ENCODE measurements at regions not wholly inside any gene's neighbourhood (a gene's known extent, or its start where the extent isn't known, plus 50 kb on each side); places are given as distances from the start of the nearest gene placed in this dataset.

DNA sequence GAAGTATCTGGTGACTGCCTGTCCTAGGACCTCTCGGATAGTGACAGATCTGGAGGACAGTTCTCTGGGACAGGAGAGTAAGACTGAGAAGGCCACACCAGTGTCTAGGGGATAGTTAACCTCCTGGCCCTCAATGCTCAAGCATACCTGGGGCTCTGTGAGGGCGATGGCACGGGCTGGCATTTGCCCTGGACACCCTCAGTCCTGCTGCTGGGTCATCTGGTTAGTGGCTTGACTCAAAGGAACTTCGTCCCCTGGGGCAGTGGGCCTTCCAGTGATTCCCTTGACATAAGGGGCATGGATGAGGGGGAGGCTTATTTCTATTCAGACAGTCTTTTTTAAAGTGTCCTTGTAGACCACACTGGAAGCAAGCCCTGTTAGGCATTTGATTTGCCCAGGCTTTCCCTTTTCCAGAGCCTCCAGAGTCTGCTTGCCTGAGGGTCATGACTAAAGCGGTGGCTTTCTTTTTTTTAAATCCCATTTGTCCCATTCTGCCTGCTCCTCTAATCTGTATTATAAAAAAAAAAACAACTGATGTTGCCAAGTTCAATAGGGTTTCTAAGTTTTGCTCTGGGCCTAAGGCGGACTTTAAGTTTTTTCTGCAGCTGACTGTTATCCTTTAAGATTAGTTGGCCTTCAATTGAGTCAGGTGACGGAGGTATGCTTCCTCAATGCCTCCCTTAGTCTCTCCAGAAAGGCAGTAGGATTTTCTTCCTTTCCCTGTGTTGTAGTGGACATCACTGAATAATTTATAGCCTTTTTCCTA, 2083.5 kb upstream of the C9orf72 start:
- no peak for ATAC-seq
- Histone ChIP-seq H3K36me3 (ENCODE audit: control insufficient read depth, insufficient read depth, low read length) (no peaks in the 10 kb centered on the region), H3K9me3 (ENCODE audit: control insufficient read depth, insufficient read depth, low read depth, low read length) (no peaks in the 10 kb centered on the region), H3K27me3 (ENCODE audit: control insufficient read depth, insufficient read depth, low read length) (no peaks in the 10 kb centered on the region), H3K27ac (ENCODE audit: low read length) (no peak overlapping the region), H3K4me3 (ENCODE audit: low read depth in 2 of 2, low read length in 2 of 2) (no peak overlapping the region), H3K4me1 (ENCODE audit: control insufficient read depth, insufficient read depth, low read length) (no peaks in the 10 kb centered on the region)
- ChIA-PET CTCF (no interaction called here), POLR2A (no interaction called here)
- in situ Hi-C loops (cut with HindIII; ENCODE audit: low pct_unique_long_range_greater_than_20kb, low sequenced_read_pairs), result no loop called here
- no peak for TF ChIP-seq POLR2AphosphoS5 (IDR thresholded peaks at IDR 0.05; ENCODE audit: low read depth, low read length)
- no TSS peak for BruUV-seq (replicated peaks)
- intact Hi-C loops (cut with micrococcal nuclease; ENCODE audit: unreplicated experiment), result no loop called here
- DNase-seq (ENCODE audit: low read depth, low spot score), result no peak

GRCh38 chr9:29657821-29658220, 2084.5 kb upstream of the C9orf72 start:
- H3K36me3 ChIP-seq (ENCODE audit: control insufficient read depth, insufficient read depth, low read length), result no peaks in the 10 kb centered on the region
- no peak for DNase-seq (ENCODE audit: low read depth, low spot score)
- POLR2A ChIA-PET, result no interaction called here
- ATAC-seq, result no peak
- no peaks in the 10 kb centered on the region for H3K9me3 ChIP-seq (ENCODE audit: control insufficient read depth, insufficient read depth, low read depth, low read length)
- H3K27ac ChIP-seq (ENCODE audit: low read length), result no peak overlapping the region
- no peaks in the 10 kb centered on the region for H3K27me3 ChIP-seq (ENCODE audit: control insufficient read depth, insufficient read depth, low read length)
- intact Hi-C loops (cut with micrococcal nuclease; ENCODE audit: unreplicated experiment) (no loop called here), in situ Hi-C loops (cut with HindIII; ENCODE audit: low pct_unique_long_range_greater_than_20kb, low sequenced_read_pairs) (no loop called here)
- no peak overlapping the region for H3K4me3 ChIP-seq (ENCODE audit: low read depth in 2 of 2, low read length in 2 of 2)
- BruUV-seq (replicated peaks), result no TSS peak
- CTCF ChIA-PET, result no interaction called here
- H3K4me1 ChIP-seq (ENCODE audit: control insufficient read depth, insufficient read depth, low read length), result no peaks in the 10 kb centered on the region
- TF ChIP-seq REST (IDR thresholded peaks at IDR 0.05; ENCODE audit: insufficient read depth in 1 of 2, low read depth in 2 of 2, low read length in 1 of 2), result no peak
- TF ChIP-seq TCF7L2 (IDR thresholded peaks at IDR 0.05; ENCODE audit: low read depth, low read length), result no peak
- no peak for TF ChIP-seq CTCF (IDR thresholded peaks at IDR 0.05)
- TF ChIP-seq SIN3A (IDR thresholded peaks at IDR 0.05; ENCODE audit: borderline replicate concordance, insufficient read depth, low read depth, low read length), result no peak
- no peak for TF ChIP-seq POLR2AphosphoS5 (IDR thresholded peaks at IDR 0.05; ENCODE audit: low read depth, low read length)

- Histone ChIP-seq H3K9me3 (ENCODE audit: control insufficient read depth, insufficient read depth, low read depth, low read length) (no peaks in the 10 kb centered on the region), H3K27me3 (ENCODE audit: control insufficient read depth, insufficient read depth, low read length) (no peaks in the 10 kb centered on the region), H3K4me3 (ENCODE audit: low read depth in 2 of 2, low read length in 2 of 2) (no peak overlapping the region), H3K27ac (ENCODE audit: low read length) (no peak overlapping the region), H3K4me1 (ENCODE audit: control insufficient read depth, insufficient read depth, low read length) (no peaks in the 10 kb centered on the region), H3K36me3 (ENCODE audit: control insufficient read depth, insufficient read depth, low read length) (no peaks in the 10 kb centered on the region)
- ChIA-PET CTCF (no interaction called here), POLR2A (no interaction called here)
- no TSS peak for BruUV-seq (replicated peaks)
- no peak for ATAC-seq
- no peak for TF ChIP-seq TCF7L2 (IDR thresholded peaks at IDR 0.05; ENCODE audit: low read depth, low read length)
- no peak for TF ChIP-seq POLR2AphosphoS5 (IDR thresholded peaks at IDR 0.05; ENCODE audit: low read depth, low read length)
- TF ChIP-seq SIN3A (IDR thresholded peaks at IDR 0.05; ENCODE audit: borderline replicate concordance, insufficient read depth, low read depth, low read length), result no peak
- TF ChIP-seq CTCF (IDR thresholded peaks at IDR 0.05), result no peak
- TF ChIP-seq REST (IDR thresholded peaks at IDR 0.05; ENCODE audit: insufficient read depth in 1 of 2, low read depth in 2 of 2, low read length in 1 of 2), result no peak
- in situ Hi-C loops (cut with HindIII; ENCODE audit: low pct_unique_long_range_greater_than_20kb, low sequenced_read_pairs) (no loop called here), intact Hi-C loops (cut with micrococcal nuclease; ENCODE audit: unreplicated experiment) (no loop called here)
- no peak for DNase-seq (ENCODE audit: low read depth, low spot score)
Measured at GRCh38 chr9:29659014-29659413, 2085.7 kb upstream of the C9orf72 start.
